BE2C (cell line): ENCODE measurements at regions not wholly inside any gene's neighbourhood (a gene's known extent, or its start where the extent isn't known, plus 50 kb on each side); places are given as distances from the start of the nearest gene placed in this dataset.

Experiments
- DNase-seq: peaks from one replicate; pipeline ENCODE4 v3.0.0-alpha.2; 2020
- H3K27me3 ChIP-seq: fragments of 250-450 bp; sonication (Bioruptor Pico); 2 replicates; pipeline ENCODE4 v1.5.1; 2020; ENCODE audit warnings: mild to moderate bottlenecking
- H3K36me3 ChIP-seq: fragments of 250-450 bp; sonication (Bioruptor Pico); 2 replicates; pipeline ENCODE4 v1.5.1; 2020; ENCODE audit warnings: mild to moderate bottlenecking
- H3K4me1 ChIP-seq: fragments of 250-450 bp; sonication (Bioruptor Pico); 2 replicates; pipeline ENCODE4 v1.5.1; 2020
- H3K4me3 ChIP-seq: 2 replicates; pipeline ENCODE4 v1.5.1; 2011; ENCODE audit warnings: low read depth, low read length
- H3K9me3 ChIP-seq: fragments of 250-450 bp; sonication (Bioruptor Pico); 2 replicates; pipeline ENCODE4 v1.5.1; 2020
- TF ChIP-seq, protein P1 (sequence below): IDR thresholded peaks from 2 replicates; pipeline ENCODE4 v1.5.1; 2012; ENCODE audit warnings: mild to moderate bottlenecking, low read depth, low read length

DNA sequence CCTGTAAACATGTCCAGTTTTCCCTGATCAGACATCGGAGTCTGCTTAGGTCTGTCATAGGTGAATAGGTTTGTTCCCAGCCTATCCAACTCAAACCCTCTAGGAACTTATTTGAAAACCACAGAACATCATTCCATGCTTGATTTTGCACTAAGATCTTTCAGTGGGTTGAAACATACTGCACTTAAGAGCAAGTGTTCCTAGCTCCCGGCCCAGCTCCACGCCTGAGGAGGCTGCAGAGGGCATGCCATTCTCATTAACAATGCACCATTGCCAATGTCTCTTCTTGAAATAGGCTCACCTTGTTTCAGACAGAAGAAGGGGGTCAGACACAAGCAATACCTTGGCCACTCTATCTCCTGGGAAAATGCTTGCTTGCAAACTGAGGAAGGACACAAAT lies 78.0 kb upstream of the EGR2 start:
- no peak overlapping the region for H3K4me3 ChIP-seq

DNA sequence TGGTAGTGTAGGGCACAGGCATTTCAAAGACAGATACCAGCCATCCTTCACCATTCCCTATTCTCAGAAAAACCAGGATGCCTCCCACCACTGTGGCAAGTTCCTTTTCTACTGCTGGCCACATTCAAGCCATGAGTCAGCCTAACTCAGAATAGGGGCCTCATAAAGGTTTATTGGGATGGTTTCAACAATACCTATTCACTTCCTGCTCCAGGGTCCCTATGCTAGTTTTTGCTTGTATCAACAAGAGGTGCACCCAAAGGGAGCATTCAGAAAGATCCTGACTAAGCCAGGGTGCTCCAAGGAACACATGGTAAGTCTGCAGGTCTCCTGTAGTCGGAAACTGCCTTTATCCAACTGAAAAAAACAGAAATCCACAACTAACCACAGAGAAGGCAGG lies 76.9 kb upstream of the EGR2 start:
- TF ChIP-seq, protein P1, sequence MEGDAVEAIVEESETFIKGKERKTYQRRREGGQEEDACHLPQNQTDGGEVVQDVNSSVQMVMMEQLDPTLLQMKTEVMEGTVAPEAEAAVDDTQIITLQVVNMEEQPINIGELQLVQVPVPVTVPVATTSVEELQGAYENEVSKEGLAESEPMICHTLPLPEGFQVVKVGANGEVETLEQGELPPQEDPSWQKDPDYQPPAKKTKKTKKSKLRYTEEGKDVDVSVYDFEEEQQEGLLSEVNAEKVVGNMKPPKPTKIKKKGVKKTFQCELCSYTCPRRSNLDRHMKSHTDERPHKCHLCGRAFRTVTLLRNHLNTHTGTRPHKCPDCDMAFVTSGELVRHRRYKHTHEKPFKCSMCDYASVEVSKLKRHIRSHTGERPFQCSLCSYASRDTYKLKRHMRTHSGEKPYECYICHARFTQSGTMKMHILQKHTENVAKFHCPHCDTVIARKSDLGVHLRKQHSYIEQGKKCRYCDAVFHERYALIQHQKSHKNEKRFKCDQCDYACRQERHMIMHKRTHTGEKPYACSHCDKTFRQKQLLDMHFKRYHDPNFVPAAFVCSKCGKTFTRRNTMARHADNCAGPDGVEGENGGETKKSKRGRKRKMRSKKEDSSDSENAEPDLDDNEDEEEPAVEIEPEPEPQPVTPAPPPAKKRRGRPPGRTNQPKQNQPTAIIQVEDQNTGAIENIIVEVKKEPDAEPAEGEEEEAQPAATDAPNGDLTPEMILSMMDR, result no peak
- no peak overlapping the region for H3K4me3 ChIP-seq
- H3K27me3 ChIP-seq, result no peaks in the 10 kb centered on the region
- no peaks in the 10 kb centered on the region for H3K36me3 ChIP-seq
- no peaks in the 10 kb centered on the region for H3K4me1 ChIP-seq
- H3K9me3 ChIP-seq, result no peaks in the 10 kb centered on the region
- DNase-seq, result no peak

More for the DNA sequence above, 78.0 kb upstream of the EGR2 start:
- Histone ChIP-seq H3K36me3 (no peaks in the 10 kb centered on the region), H3K9me3 (no peaks in the 10 kb centered on the region), H3K4me1 (no peaks in the 10 kb centered on the region), H3K27me3 (no peaks in the 10 kb centered on the region)
- TF ChIP-seq, protein P1, result no peak
- no peak for DNase-seq

DNA sequence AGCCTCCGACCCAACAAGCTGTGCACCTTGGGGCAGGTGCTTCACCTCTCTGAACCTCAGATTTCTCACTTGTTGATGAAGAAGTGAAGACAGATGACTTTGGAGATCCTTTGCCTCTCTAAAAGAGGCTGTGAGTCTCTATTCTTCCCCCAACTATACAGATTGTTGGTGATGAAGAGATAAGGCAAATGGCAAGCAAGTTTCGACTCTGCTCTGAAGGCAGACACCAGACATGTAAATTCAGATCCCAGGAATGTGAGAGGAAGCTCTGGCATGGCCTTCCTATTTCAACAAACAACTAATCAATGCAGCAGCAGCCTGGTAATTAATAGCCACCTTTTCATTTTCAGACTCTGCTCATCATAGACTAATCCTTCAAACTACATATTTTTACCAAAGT lies 74.2 kb upstream of the EGR2 start:
- Histone ChIP-seq H3K9me3 (no peaks in the 10 kb centered on the region), H3K4me1 (no peaks in the 10 kb centered on the region), H3K27me3 (no peaks in the 10 kb centered on the region), H3K36me3 (no peaks in the 10 kb centered on the region), H3K4me3 (no peak overlapping the region)
- no peak for DNase-seq
- TF ChIP-seq, protein P1, result no peak

DNA sequence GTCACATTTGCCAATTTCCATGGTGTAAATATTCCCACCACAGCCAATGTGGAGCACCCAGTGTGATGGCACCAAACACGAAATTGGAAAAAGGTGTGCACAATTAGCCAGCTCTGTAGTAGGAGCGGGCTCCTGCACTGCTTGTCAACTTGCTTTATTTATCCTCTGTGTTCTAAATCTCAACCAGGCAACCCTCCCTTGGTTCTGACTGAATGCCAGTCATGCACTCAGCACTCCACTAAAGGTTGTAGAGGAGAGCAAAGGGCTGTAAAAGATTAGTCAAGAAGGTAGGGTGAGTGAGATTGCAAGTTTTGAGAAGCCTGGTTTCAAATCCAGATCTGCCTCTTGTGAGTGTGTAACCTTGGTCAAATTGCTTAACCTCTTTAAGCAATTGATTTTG lies 71.5 kb upstream of the EGR2 start:
- Histone ChIP-seq H3K4me3 (no peak overlapping the region), H3K27me3 (no peaks in the 10 kb centered on the region), H3K9me3 (no peaks in the 10 kb centered on the region), H3K36me3 (no peaks in the 10 kb centered on the region), H3K4me1 (no peaks in the 10 kb centered on the region)
- DNase-seq, result no peak
- TF ChIP-seq, protein P1, result no peak

DNA sequence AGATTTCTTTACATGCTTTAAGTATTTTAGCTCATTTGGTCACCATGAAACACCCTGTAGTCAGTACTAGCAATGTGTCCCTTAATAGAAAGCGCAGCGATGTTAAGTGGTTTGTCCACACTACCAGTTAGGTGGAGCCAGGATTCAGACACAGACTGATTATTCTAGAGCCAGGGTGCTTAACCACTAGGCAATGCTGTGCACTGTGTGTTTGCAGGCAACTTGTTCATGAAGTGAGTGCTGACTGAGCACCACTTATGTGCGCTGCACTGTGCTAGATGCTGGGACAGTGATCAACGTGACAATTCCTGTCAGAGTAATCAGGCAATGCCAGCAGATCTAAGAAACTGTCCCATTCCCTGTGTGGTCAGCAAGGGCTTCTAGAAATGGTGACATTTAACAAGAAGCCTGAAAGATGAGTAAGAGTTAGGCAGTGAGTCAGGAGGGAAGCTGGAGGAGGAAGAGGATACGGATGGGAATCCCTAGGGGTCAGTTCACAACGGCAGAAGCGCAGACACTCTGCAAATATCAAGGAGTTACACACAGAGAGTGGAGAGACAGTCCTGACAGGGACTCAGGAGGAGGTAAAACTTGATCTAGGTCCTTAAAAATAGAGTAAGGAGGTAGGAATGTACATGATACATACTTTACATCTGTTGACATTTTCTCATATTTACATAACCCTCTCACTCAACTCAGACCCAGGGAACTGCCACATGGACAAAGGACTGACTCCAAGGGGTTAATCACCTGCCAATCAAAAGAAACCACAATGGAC lies 69.7 kb upstream of the EGR2 start:
- Histone ChIP-seq H3K4me1 (no peaks in the 10 kb centered on the region), H3K9me3 (no peaks in the 10 kb centered on the region), H3K4me3 (no peak overlapping the region), H3K27me3 (no peaks in the 10 kb centered on the region), H3K36me3 (no peaks in the 10 kb centered on the region)
- TF ChIP-seq, protein P1, result no peak
- no peak for DNase-seq

DNA sequence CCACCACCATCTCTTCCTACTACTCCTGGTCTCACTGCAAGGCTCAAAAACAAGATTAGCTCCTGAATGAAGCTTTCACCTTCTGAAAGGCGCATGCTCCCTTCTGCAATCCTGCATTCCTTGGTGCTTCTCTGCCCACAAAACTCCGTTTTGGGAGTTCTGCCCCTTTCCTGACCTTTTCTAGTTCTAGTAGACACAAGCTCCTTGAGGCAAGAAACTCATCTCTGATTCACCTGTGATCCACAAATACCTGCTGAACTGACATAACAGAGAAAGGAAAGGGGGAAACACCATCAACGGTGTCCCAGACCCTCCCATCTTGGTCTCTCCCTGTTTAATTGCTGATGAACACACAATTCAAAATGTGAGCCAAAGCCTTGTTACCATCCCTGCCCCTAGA lies 64.0 kb upstream of the EGR2 start:
- Histone ChIP-seq H3K36me3 (no peaks in the 10 kb centered on the region), H3K27me3 (no peaks in the 10 kb centered on the region), H3K4me3 (no peak overlapping the region), H3K9me3 (no peaks in the 10 kb centered on the region), H3K4me1 (no peaks in the 10 kb centered on the region)
- no peak for DNase-seq
- TF ChIP-seq, protein P1, result no peak
